Activated CD8-positive, alpha-beta T cell treated with anti-CD3 and anti-CD28 coated beads for 36 hours (primary cell): ENCODE measurements at regions not wholly inside any gene's neighbourhood (a gene's known extent, or its start where the extent isn't known, plus 50 kb on each side); places are given as distances from the start of the nearest gene placed in this dataset.

ENCODE experiments used
- ATAC-seq: fragments of 200-7000 bp; cut with Tn5 transposase; one replicate; pipeline ENCODE4 v1.10.0; 2021; ENCODE audit warnings: mild to moderate bottlenecking, moderate library complexity
- CTCF ChIA-PET: fragments of 350-600 bp; sonication (Branson Sonifier 250); formaldehyde crosslinking; loops from one replicate; lab custom pipeline; 2021; ENCODE audit warnings: antibody characterized with exemption; lab: Charles Lee
- POLR2A ChIA-PET: fragments of 350-600 bp; sonication (Branson Sonifier 250); formaldehyde crosslinking; loops from one replicate; lab custom pipeline; 2021; ENCODE audit warnings: antibody characterized with exemption; lab: Charles Lee
- DNase-seq: peaks from one replicate; pipeline ENCODE4 v3.0.0-alpha.2; 2020
- H3K27ac Mint-ChIP-seq: one replicate; pipeline ENCODE4 v1.8.0; 2021; ENCODE audit warnings: mild to moderate bottlenecking, mixed read lengths
- H3K27me3 Mint-ChIP-seq: one replicate; pipeline ENCODE4 v1.8.0; 2021; ENCODE audit warnings: mixed read lengths
- H3K36me3 Mint-ChIP-seq: one replicate; pipeline ENCODE4 v1.8.0; 2021; ENCODE audit warnings: low read depth, mixed read lengths
- H3K4me1 Mint-ChIP-seq: one replicate; pipeline ENCODE4 v1.8.0; 2021; ENCODE audit warnings: low read depth, mixed read lengths
- H3K4me3 Mint-ChIP-seq: one replicate; pipeline ENCODE4 v1.8.0; 2021; ENCODE audit warnings: mild to moderate bottlenecking, moderate library complexity, mixed read lengths
- H3K9me3 Mint-ChIP-seq: one replicate; pipeline ENCODE4 v1.8.0; 2021; ENCODE audit warnings: mixed read lengths
- intact Hi-C: fragments of 100-400 bp; cut with micrococcal nuclease; formaldehyde crosslinking; loops from one replicate; pipeline ENCODE4 v1.10.0; 2022
- TF ChIP-seq, protein P1 (sequence below): fragments of 200-600 bp; IDR thresholded peaks from one replicate; pipeline ENCODE4 v1.8.0; 2022; ENCODE audit warnings: antibody characterized with exemption, mild to moderate bottlenecking

DNA sequence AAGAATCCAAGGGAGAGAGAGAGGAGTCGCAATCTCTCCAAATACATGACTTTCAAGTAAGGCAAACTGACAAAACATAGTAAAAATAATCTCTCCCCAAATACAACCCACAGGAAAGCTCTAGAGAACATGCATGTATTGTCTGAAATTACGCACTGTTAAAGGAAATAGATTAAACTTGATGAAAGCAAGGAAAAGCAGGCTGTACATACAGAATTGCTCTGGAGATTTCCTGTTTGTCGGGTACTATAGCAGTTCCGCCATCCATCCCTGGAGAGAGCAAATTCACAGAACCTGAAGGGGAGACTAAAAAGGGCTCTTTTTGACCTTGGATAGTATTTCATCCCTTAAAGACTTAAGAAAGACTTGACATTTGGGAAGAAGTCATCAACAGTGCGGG lies 170.2 kb upstream of the BET1 start:
- Mint-ChIP-seq H3K4me1 (peaks cover 16% of the 10 kb centered on the region), H3K36me3 (no peaks in the 10 kb centered on the region), H3K4me3 (no peak overlapping the region), H3K27ac (no peak overlapping the region), H3K27me3 (peaks cover 18% of the 10 kb centered on the region), H3K9me3 (no peaks in the 10 kb centered on the region)
- intact Hi-C loops: no loop called here
- ATAC-seq: no peak
- TF ChIP-seq, protein P1, sequence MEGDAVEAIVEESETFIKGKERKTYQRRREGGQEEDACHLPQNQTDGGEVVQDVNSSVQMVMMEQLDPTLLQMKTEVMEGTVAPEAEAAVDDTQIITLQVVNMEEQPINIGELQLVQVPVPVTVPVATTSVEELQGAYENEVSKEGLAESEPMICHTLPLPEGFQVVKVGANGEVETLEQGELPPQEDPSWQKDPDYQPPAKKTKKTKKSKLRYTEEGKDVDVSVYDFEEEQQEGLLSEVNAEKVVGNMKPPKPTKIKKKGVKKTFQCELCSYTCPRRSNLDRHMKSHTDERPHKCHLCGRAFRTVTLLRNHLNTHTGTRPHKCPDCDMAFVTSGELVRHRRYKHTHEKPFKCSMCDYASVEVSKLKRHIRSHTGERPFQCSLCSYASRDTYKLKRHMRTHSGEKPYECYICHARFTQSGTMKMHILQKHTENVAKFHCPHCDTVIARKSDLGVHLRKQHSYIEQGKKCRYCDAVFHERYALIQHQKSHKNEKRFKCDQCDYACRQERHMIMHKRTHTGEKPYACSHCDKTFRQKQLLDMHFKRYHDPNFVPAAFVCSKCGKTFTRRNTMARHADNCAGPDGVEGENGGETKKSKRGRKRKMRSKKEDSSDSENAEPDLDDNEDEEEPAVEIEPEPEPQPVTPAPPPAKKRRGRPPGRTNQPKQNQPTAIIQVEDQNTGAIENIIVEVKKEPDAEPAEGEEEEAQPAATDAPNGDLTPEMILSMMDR: no peak
- ChIA-PET POLR2A (no interaction called here), CTCF (no interaction called here)
- no peak for DNase-seq

DNA sequence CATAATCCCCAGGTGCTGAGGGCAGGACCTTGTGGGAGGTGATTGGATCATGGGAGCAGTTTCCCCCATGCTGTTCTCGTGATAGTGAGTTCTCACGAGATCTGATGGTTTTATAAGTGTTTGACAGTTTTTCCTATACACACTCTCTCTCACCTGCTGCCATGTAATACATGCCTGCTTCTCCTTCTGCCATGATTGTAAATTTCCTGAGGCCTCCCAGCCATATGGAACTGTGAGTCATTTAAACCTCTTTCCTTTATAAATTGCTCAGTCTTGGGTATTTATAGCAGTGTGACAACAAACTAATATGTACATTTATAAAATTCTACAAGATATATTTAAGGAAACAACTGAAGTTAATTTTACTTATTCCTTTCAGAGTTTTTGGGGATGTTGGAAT lies 170.8 kb upstream of the BET1 start:
- no peak for ATAC-seq
- no peak for DNase-seq
- Mint-ChIP-seq H3K27ac (no peak overlapping the region), H3K27me3 (peaks cover 14% of the 10 kb centered on the region), H3K36me3 (no peaks in the 10 kb centered on the region), H3K4me3 (no peak overlapping the region), H3K9me3 (no peaks in the 10 kb centered on the region), H3K4me1 (peaks cover 16% of the 10 kb centered on the region)
- intact Hi-C loops: no loop called here
- POLR2A ChIA-PET: no interaction called here
- TF ChIP-seq, protein P1: no peak
- CTCF ChIA-PET: no interaction called here

DNA sequence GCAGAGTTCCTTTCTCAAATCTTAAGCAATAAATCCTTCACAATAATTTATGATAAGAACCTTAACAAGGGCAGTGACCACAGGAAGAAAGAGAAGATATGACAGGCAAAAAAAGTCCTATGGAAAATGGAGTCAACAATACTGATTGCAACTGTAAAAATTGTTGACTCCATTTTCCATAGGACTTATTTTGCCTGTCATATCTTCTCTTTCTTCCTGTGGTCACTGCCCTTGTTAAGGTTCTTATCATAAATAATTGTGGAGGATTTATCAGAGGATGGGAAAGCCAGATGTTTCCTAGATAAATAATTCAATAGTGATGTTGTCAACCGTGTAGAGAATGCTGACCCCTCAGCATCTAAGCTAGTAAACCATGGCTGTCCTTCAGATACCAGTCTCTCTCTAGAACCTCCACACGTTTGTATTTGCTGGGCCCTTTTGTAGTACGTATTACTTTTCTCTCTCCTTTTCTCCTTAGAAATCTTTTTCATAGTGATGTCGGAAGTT lies 172.6 kb upstream of the BET1 start:
- intact Hi-C loops: no loop called here
- Mint-ChIP-seq H3K27me3 (peaks cover 14% of the 10 kb centered on the region), H3K36me3 (no peaks in the 10 kb centered on the region), H3K27ac (no peak overlapping the region), H3K4me1 (peaks cover 8% of the 10 kb centered on the region), H3K9me3 (no peaks in the 10 kb centered on the region), H3K4me3 (no peak overlapping the region)
- DNase-seq: no peak
- ChIA-PET CTCF (no interaction called here), POLR2A (no interaction called here)
- no peak for ATAC-seq
- TF ChIP-seq, protein P1: no peak

DNA sequence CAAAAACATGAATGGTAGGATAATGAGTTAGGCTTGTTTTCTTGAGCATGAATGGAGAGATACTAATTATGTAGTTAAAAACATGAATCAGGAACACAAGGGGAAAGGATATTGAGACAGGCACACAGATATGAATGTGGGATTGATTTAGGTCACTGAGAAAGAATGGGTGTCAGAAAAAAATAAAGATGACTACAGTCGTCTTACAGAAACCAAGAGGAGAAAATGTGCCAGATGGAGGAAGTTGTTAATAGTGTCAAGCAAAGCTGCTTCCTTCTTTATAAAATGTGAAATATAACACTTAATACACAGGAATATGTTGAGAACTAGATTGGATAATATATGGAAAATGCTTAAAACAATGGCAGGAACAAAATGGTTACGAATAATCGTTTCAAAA lies 173.3 kb upstream of the BET1 start:
- intact Hi-C loops: no loop called here
- POLR2A ChIA-PET: no interaction called here
- TF ChIP-seq, protein P1: no peak
- DNase-seq: no peak
- H3K27me3 Mint-ChIP-seq: peaks cover 14% of the 10 kb centered on the region
- CTCF ChIA-PET: no interaction called here
- no peak for ATAC-seq
- H3K4me1 Mint-ChIP-seq: peaks cover 7% of the 10 kb centered on the region
- no peaks in the 10 kb centered on the region for H3K9me3 Mint-ChIP-seq
- H3K4me3 Mint-ChIP-seq: no peak overlapping the region
- no peaks in the 10 kb centered on the region for H3K36me3 Mint-ChIP-seq
- H3K27ac Mint-ChIP-seq: no peak overlapping the region

DNA sequence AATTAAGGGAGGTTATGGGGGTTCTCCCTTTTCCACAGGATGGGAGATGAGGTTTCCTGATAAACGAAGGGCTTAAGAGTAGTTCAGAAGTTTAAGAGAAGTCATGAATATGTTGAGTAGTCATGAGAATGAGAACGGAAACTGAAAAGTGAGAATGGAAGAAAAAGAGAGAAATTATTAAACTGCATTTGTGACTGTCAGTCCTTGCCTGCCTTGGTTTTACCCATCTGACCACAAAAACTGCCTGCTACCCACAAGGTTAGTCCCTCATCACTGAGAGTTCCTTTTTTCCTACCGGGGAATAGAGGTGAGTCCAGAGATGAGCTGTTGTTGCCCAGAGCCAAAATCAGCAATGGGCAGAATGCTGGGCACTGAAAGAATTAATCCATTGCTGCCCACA lies 174.1 kb upstream of the BET1 start:
- ATAC-seq: no peak

More for the DNA sequence above, 174.1 kb upstream of the BET1 start:
- TF ChIP-seq, protein P1: no peak
- DNase-seq: no peak
- POLR2A ChIA-PET: no interaction called here
- no peak overlapping the region for H3K4me3 Mint-ChIP-seq
- intact Hi-C loops: no loop called here
- H3K36me3 Mint-ChIP-seq: no peaks in the 10 kb centered on the region
- H3K4me1 Mint-ChIP-seq: peaks cover 7% of the 10 kb centered on the region
- H3K9me3 Mint-ChIP-seq: no peaks in the 10 kb centered on the region
- H3K27me3 Mint-ChIP-seq: peaks cover 14% of the 10 kb centered on the region
- CTCF ChIA-PET: no interaction called here
- H3K27ac Mint-ChIP-seq: no peak overlapping the region
